OCI-LY3 (cell line): ENCODE measurements at regions not wholly inside any gene's neighbourhood (a gene's known extent, or its start where the extent isn't known, plus 50 kb on each side); places are given as distances from the start of the nearest gene placed in this dataset.

ENCODE experiments used
- H2AFZ ChIP-seq: fragments of 200-600, 300-600 bp; shearing (Covaris generic); 2 replicates; pipeline ENCODE4 v1.6.0; 2014; ENCODE audit warnings: antibody characterized with exemption, low read depth, low read length
- H3K27ac ChIP-seq: fragments of 200-600, 300-600 bp; sonication (generic); 2 replicates; pipeline ENCODE4 v1.5.1; 2014; ENCODE audit warnings: mild to moderate bottlenecking, low read length, moderate library complexity, mixed read lengths
- H3K27me3 ChIP-seq: fragments of 200-600, 300-600 bp; sonication (generic); 2 replicates; pipeline ENCODE4 v1.6.1; 2014; ENCODE audit warnings: low read depth, low read length, mixed read lengths
- H3K36me3 ChIP-seq: fragments of 200-600, 300-600 bp; sonication (generic); replicated peaks from 2 replicates; pipeline ENCODE3; 2014; ENCODE audit warnings: low read depth, low read length, mixed read lengths
- H3K4me1 ChIP-seq: fragments of 300-600, 200-600 bp; sonication (generic); 2 replicates; pipeline ENCODE4 v1.6.1; 2014; ENCODE audit warnings: low read length, mixed read lengths
- H3K4me2 ChIP-seq: fragments of 200-600, 300-600 bp; sonication (generic); 2 replicates; pipeline ENCODE4 v1.6.1; 2014; ENCODE audit warnings: low read length, mixed read lengths
- H3K4me3 ChIP-seq: fragments of 300-600, 200-600 bp; sonication (generic); 2 replicates; pipeline ENCODE4 v1.5.1; 2014; ENCODE audit warnings: antibody characterized with exemption, mild to moderate bottlenecking, low read length, moderate library complexity
- H3K79me2 ChIP-seq: fragments of 300-600, 200-600 bp; shearing (Covaris generic); 2 replicates; pipeline ENCODE4 v1.6.1; 2014; ENCODE audit warnings: mild to moderate bottlenecking, low read length, mixed read lengths
- H3K9ac ChIP-seq: fragments of 300-600, 200-600 bp; shearing (Covaris generic); 2 replicates; pipeline ENCODE4 v1.6.0; 2014; ENCODE audit warnings: mild to moderate bottlenecking, low read length, moderate library complexity
- H3K9me3 ChIP-seq: fragments of 200-600, 300-600 bp; shearing (Covaris generic); 2 replicates; pipeline ENCODE4 v1.6.1; 2014; ENCODE audit warnings: low read length, mixed read lengths; ENCODE audit not compliant: insufficient read depth
- H4K20me1 ChIP-seq: fragments of 200-600, 300-600 bp; sonication (generic); 2 replicates; pipeline ENCODE4 v1.6.1; 2016; ENCODE audit warnings: low read length, mixed read lengths; ENCODE audit not compliant: insufficient read depth
- CTCF ChIP-seq: fragments of 200-600, 300-600 bp; sonication (generic); IDR thresholded peaks from 2 replicates; pipeline ENCODE4 v1.5.1; 2014; ENCODE audit warnings: antibody characterized with exemption, low read length, low read depth
- EZH2phosphoT487 ChIP-seq: fragments of 200-600 bp; shearing (Covaris generic); IDR thresholded peaks from 2 replicates; pipeline ENCODE4 v1.6.1; 2018; ENCODE audit warnings: antibody characterized with exemption, mixed run types, low read depth

GRCh38 chr4:44996276-44996845 is 270.0 kb upstream of the GNPDA2 start:
- no peaks in the 10 kb centered on the region for H4K20me1 ChIP-seq
- no peak overlapping the region for H3K4me3 ChIP-seq
- no peak overlapping the region for H2AFZ ChIP-seq
- H3K27me3 ChIP-seq, result no peaks in the 10 kb centered on the region
- no peaks in the 10 kb centered on the region for H3K79me2 ChIP-seq
- TF ChIP-seq EZH2phosphoT487, result no peak
- TF ChIP-seq CTCF, result no peak
- H3K9ac ChIP-seq, result no peak overlapping the region
- H3K36me3 ChIP-seq, result no peaks in the 10 kb centered on the region
- no peaks in the 10 kb centered on the region for H3K9me3 ChIP-seq
- H3K4me1 ChIP-seq, result no peaks in the 10 kb centered on the region
- H3K27ac ChIP-seq, result no peak overlapping the region
- no peak overlapping the region for H3K4me2 ChIP-seq

GRCh38 chr4:44988011-44988410 is 261.7 kb upstream of the GNPDA2 start:
- Histone ChIP-seq H3K9ac (no peak overlapping the region), H4K20me1 (no peaks in the 10 kb centered on the region), H3K36me3 (no peaks in the 10 kb centered on the region), H3K4me3 (no peak overlapping the region), H3K79me2 (no peaks in the 10 kb centered on the region), H3K27me3 (no peaks in the 10 kb centered on the region), H3K27ac (no peak overlapping the region), H3K4me1 (no peaks in the 10 kb centered on the region), H3K9me3 (no peaks in the 10 kb centered on the region), H2AFZ (no peak overlapping the region), H3K4me2 (no peak overlapping the region)
- no peak for TF ChIP-seq EZH2phosphoT487
- no peak for TF ChIP-seq CTCF

- no peak overlapping the region for H2AFZ ChIP-seq
- no peaks in the 10 kb centered on the region for H4K20me1 ChIP-seq
- H3K9me3 ChIP-seq, result no peaks in the 10 kb centered on the region
- H3K36me3 ChIP-seq, result no peaks in the 10 kb centered on the region
- no peak for TF ChIP-seq CTCF
- no peak for TF ChIP-seq EZH2phosphoT487
- H3K27ac ChIP-seq, result no peak overlapping the region
- H3K4me3 ChIP-seq, result no peak overlapping the region
- no peaks in the 10 kb centered on the region for H3K79me2 ChIP-seq
- H3K4me1 ChIP-seq, result no peaks in the 10 kb centered on the region
- H3K9ac ChIP-seq, result no peak overlapping the region
- H3K4me2 ChIP-seq, result no peak overlapping the region
- H3K27me3 ChIP-seq, result no peaks in the 10 kb centered on the region
Observed at GRCh38 chr4:44985938-44986337, 259.6 kb upstream of the GNPDA2 start.

- no peaks in the 10 kb centered on the region for H3K4me1 ChIP-seq
Observed at GRCh38 chr4:44985152-44985551, 258.8 kb upstream of the GNPDA2 start.

More at GRCh38 chr4:44985152-44985551, 258.8 kb upstream of the GNPDA2 start:
- Histone ChIP-seq H3K36me3 (no peaks in the 10 kb centered on the region), H3K27me3 (no peaks in the 10 kb centered on the region), H3K9ac (no peak overlapping the region), H3K27ac (no peak overlapping the region), H3K79me2 (no peaks in the 10 kb centered on the region), H3K4me2 (no peak overlapping the region), H4K20me1 (no peaks in the 10 kb centered on the region), H2AFZ (no peak overlapping the region), H3K9me3 (no peaks in the 10 kb centered on the region), H3K4me3 (no peak overlapping the region)
- TF ChIP-seq CTCF (no peak), EZH2phosphoT487 (no peak)
